ENCODE measurements at regions not wholly inside any gene's neighbourhood (a gene's known extent, or its start where the extent isn't known, plus 50 kb on each side); places are given as distances from the start of the nearest gene placed in this dataset.

- ATAC-seq, result peak; percentile 100
- TF ChIP-seq HNRNPUL1 (IDR thresholded peaks at IDR 0.05; ENCODE audit: low read length) (no peak), NFE2L1 (tag; IDR thresholded peaks at IDR 0.05; ENCODE audit: borderline replicate concordance, low read depth) (no peak), BRD4 (IDR thresholded peaks at IDR 0.05) (no peak), CHAMP1 (IDR thresholded peaks at IDR 0.05) (no peak), CBX3 (IDR thresholded peaks at IDR 0.05; ENCODE audit: borderline replicate concordance in 1 of 2, low read length in 2 of 2) (peak in 1 of 2 experiments; percentile 75; a peak in 1 of 3 replicates), SIX5 (IDR thresholded peaks at IDR 0.05; ENCODE audit: borderline replicate concordance in 1 of 2, insufficient read depth in 1 of 2, low read depth in 1 of 2, low read length in 2 of 2) (no peak), GTF2F1 (IDR thresholded peaks at IDR 0.05; ENCODE audit: low read depth, low read length) (no peak), HLTF (IDR thresholded peaks at IDR 0.05) (no peak), GATAD2B (IDR thresholded peaks at IDR 0.05; ENCODE audit: borderline replicate concordance) (no peak), PHF20 (IDR thresholded peaks at IDR 0.05; ENCODE audit: partially characterized antibody) (no peak), CREM (IDR thresholded peaks at IDR 0.05; ENCODE audit: low read depth) (peak; percentile 60), ZNF696 (CRISPR knock-in tag; conservative IDR thresholded peaks at IDR 0.05) (no peak), POLR2AphosphoS5 (IDR thresholded peaks at IDR 0.05; ENCODE audit: control insufficient read depth, insufficient read depth, low read depth, low read length) (0 out of 2 replicates have a peak, but pooled peaks have one; percentile 29), THRAP3 (IDR thresholded peaks at IDR 0.05; ENCODE audit: borderline replicate concordance) (no peak), BDP1 (IDR thresholded peaks at IDR 0.05; ENCODE audit: insufficient read depth, insufficient read length) (no peak), HNRNPH1 (optimal IDR thresholded peaks at IDR 0.05; ENCODE audit: low read depth, low read length) (no peak), THAP12 (CRISPR knock-in tag; IDR thresholded peaks at IDR 0.05) (no peak), NUFIP1 (IDR thresholded peaks at IDR 0.05; ENCODE audit: partially characterized antibody) (no peak), NR1H2 (CRISPR knock-in tag; IDR thresholded peaks at IDR 0.05) (no peak)
Measured at GRCh38 chr5:68698025-68698940, 395.5 kb upstream of the SLC30A5 start.

More at GRCh38 chr5:68698025-68698940, 395.5 kb upstream of the SLC30A5 start:
- DNase-seq (ENCODE audit: extremely low read depth in 1 of 4, low spot score in 3 of 4) (peak; percentile 28 to 81 (median 50)), FAIRE-seq (peak; percentile 81)
- WGBS (ENCODE audit: insufficient coverage, low coverage, missing lambda C conversion rate), result 17% methylated on average over 4 of the region's 4 CpGs
- H4K20me1 ChIP-seq (replicated peaks; ENCODE audit: control insufficient read depth, insufficient read depth, low read length), result no peaks in the 10 kb centered on the region
- CTCF ChIA-PET (ENCODE audit: low intra/inter-chr PET ratio), result no interaction called here
- H3K4me1 ChIP-seq (replicated peaks in 1 of 2; ENCODE audit: control insufficient read depth in 2 of 2, insufficient read depth in 2 of 2, low read length in 2 of 2), result peaks cover 0 to 16% of the 10 kb centered on the region in 2 experiments; a peak in 3 of 5 replicates
- no peak overlapping the region for H3K4me3 ChIP-seq
- no peaks in the 10 kb centered on the region for H3K79me2 ChIP-seq (ENCODE audit: control insufficient read depth, insufficient read depth, low read length)
- in situ Hi-C loops (cut with MboI) (no loop called here), intact Hi-C loops (cut with micrococcal nuclease) (no loop called here)
- peak overlapping the region; percentile 47 for H3K4me2 ChIP-seq (ENCODE audit: insufficient read depth, low read length)
- H2AFZ ChIP-seq (ENCODE audit: low read depth, low read length), result peak overlapping the region; percentile 73
- H3K9me3 ChIP-seq (replicated peaks; ENCODE audit: control insufficient read depth, insufficient read depth, low read depth, low read length), result peaks cover 6% of the 10 kb centered on the region
- BruUV-seq (replicated peaks), result no TSS peak
- no peaks in the 10 kb centered on the region for H3K9me1 ChIP-seq (ENCODE audit: control insufficient read depth, insufficient read depth, low read length)
- H3K27ac ChIP-seq (ENCODE audit: extremely low read depth, low read depth, low read length), result peak overlapping the region; percentile 56
- no peak overlapping the region; a peak in 1 of 4 replicates for H3K9ac ChIP-seq (ENCODE audit: insufficient read depth in 1 of 2, low read depth in 2 of 2, low read length in 2 of 2)
- no peaks in the 10 kb centered on the region for H3K27me3 ChIP-seq (ENCODE audit: control insufficient read depth in 2 of 2, insufficient read depth in 2 of 2, low read length in 2 of 2)
- POLR2A ChIA-PET, result interaction anchor here (0.6 to 0.9 kb wide), 4 partner anchors 9 to 31 kb away, joined by 3 to 4 read pairs (median 4); no protein-coding TSS in a partner anchor
- H3K36me3 ChIP-seq (ENCODE audit: control insufficient read depth, insufficient read depth, low read length), result no peaks in the 10 kb centered on the region

Measured in K562 (cell line).